Activated CD4-positive, alpha-beta T cell treated with anti-CD3 and anti-CD28 coated beads, Interleukin-2, amount 50 U/mL, for 24 hours (primary cell): ENCODE measurements at regions not wholly inside any gene's neighbourhood (a gene's known extent, or its start where the extent isn't known, plus 50 kb on each side); places are given as distances from the start of the nearest gene placed in this dataset.
"Not testable (repeated sequence)": the region's sequence is repeated elsewhere in the genome, so short reads cannot be mapped to it uniquely, and the experiment has no call there.

Source experiments
- DNase-seq, 2 donors: peaks; one replicate each; pipeline ENCODE4 v3.0.0-alpha.2; 2020; ENCODE audit warnings: low read depth in 1 of 2, low spot score in 1 of 2

DNA sequence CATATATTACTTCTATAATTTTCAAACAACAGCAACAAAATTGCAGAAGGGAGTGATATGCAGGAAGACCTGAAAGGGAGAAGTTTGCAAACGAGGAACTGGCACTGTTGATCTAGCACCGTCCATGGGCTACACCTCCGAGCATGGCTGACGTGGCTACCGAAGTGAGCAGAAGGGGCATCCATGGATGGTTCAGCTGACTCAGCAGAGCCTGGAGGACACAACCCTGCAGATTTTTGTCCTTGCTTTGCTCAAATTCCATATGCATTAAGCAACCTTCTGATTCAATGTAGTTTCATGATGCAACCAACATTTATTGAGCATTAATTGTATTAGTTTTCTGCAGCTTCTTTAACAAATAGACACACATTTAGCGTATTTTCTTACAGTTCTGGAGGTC is 191.2 kb downstream of the C1orf94 start:
- no peak for DNase-seq

DNA sequence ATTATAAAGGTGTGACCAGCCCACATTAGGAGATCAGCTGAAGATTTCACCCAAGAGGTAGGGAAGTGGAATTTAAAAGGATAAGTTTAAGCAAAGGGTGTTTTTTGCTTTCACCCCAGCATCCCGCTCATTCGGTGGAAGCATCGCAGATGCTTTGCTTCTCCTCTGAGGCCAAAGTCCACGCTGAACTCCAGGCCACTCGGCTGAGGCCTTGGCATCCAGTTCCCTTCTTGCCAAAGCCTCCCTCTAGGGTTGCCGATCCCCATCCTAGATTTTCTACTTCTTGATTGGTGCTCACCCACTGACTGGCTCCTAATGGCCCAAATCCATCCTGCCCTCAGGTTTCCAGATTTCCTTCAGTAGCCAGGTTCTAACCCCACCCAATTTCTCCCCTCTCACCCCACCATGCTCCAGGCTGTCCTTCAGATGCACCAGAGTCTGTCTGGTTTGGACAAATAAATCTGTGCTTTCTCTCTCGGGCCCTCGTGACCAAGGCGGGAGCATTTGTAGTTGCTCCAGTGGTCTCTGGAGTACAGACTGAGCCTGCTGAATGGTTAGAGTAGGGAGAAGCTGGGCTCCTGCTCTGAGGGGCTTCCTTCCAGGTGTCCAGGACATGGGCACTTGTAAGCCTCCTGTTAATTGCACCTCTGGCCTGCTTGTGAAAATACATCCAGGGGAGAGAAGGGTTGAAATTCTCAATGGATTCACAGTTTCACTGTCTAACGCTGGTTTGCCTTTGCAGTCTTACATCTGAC is 193.2 kb downstream of the C1orf94 start:
- no peak for DNase-seq

GRCh38 chr1:34370748-34371147 is 194.0 kb downstream of the C1orf94 start:
- no peak for DNase-seq

DNA sequence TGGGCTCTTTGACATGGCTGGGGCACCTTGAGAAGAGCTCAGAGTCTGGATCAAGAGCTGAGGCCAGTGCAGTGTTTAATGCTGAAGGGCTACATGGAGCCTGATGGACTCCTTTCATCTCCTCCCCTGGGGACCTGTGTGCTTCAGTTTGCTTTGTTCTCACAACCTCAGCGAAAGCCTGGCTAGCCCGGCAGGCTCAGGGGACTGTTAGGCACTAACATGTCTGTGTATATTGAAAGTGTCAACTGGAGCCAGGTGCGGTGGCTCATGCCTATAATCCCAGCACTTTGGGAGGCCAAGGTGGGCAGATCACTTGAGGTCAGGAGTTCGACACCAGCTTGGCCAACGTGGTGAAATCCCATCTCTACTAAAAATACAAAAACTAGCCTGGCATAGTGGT is 194.5 kb downstream of the C1orf94 start:
- DNase-seq, result not testable (repeated sequence)

GRCh38 chr1:34371829-34372532 is 195.3 kb downstream of the C1orf94 start:
- DNase-seq, result no peak

GRCh38 chr1:34372891-34373290 is 196.2 kb downstream of the C1orf94 start:
- no peak for DNase-seq

- DNase-seq, result no peak
These were observed 197.2 kb downstream of the C1orf94 start for GRCh38 chr1:34373912-34374311.

- no peak for DNase-seq
These were observed 199.8 kb downstream of the C1orf94 start for GRCh38 chr1:34376531-34376930.

GRCh38 chr1:34378968-34379856 is 202.5 kb downstream of the C1orf94 start:
- DNase-seq, result no peak

GRCh38 chr1:34379911-34380310 is 203.2 kb downstream of the C1orf94 start:
- DNase-seq, result no peak

- DNase-seq, result no peak
These were observed 203.9 kb downstream of the C1orf94 start for GRCh38 chr1:34380526-34381124.

- no peak for DNase-seq
These were observed 213.3 kb downstream of the C1orf94 start for GRCh38 chr1:34389974-34390373.

DNA sequence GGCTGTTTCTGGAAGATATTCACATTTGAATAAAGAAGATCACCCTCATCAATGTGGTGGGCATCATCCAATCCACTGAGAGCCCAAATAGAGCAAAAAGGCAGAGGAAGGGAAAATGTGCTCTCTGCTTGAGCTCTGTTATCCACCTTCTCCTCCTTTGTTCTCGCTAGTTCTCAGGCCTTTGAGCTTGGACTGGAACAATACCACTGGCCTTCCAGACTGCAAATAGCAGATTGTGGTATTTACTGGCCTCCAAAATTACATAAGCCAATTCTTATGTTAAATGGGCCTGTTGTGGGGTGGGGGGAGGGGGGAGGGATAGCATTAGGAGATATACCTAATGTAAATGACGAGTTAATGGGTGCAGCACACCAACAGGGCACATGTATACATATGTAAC is 219.3 kb downstream of the C1orf94 start:
- DNase-seq, result no peak

DNA sequence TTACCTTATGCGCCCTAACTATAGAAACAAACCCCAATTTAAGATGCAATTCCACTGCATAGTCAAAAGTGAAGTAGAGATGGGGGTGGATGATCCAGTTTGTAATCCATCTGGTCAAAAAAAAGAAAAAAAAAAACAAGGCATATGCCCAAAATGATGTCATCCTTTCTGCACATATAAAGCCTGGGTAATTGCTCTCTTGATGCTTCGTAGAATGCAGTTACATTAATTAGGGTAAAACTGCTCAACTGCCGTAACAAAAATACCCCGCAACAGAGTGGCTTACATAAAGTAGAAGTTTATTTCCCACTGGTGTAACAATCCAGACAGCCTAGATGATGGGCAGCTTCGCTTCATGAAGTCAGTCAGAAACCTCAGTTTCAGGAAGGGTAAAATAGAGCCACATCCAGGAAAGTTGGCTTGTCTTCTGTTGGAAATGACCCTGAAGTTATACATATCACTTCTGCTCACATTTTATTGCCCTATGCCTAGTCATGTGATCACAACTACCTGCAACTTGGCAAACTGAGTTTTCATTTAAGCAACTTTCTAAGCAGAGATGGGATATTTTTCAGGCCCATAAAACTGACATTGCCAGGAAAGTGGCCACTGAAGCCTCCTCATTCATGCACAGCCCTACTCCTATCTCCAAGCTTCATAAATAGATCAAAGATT is 221.7 kb downstream of the C1orf94 start:
- no peak for DNase-seq

DNA sequence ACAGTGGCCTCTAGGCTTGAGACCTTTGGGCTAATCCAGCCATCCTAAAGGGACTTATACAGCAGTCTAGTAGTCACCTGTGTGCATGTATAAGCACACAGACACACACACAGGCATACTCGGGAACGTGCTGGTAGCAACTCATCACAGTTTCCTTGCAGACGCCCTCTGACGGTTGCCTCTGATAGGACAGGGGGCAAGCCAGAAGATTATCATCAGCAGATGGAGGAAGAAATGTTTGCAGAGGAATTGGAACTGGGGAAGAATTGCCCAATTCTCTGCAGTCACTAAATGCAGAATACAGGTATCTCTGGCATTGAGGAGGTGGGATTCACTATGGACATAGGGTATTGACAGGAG is 222.2 kb downstream of the C1orf94 start:
- DNase-seq, result no peak

DNA sequence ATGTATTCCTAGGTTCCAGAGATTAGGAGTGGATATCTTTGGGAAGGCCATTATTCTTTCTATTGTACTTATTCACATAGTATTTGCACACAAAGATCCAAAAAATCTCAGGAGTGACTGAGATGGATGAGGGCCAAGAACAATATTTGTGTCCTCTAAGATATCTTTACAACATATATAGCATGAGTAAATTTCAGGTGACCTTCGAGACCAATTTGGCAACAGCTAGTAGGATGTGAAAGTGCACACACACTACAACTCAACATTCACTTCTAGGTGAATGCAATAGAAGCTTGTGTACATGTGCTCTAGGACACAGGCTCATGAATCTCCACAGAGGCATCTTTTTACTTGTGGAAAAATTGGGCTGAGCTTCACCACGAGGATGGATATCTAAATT is 224.0 kb downstream of the C1orf94 start:
- no peak for DNase-seq

DNA sequence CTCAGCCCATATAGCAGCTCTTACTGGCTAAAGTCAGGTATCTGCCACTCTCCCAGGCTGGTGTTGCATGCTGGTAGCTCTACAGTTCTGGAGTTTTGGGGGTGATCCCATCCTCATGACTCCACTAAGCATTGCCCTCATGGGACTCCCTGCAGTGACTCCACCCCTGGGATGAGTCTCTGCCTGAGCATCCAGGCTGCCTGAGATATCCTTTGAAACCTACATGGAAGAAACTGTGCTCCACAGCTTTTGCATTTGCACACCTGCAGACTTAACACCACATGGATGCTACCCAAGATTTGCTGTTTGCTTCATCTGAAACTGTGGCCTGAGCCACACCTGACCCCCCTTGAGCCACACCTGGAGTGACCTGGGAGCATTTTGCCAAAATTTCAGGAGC is 226.4 kb downstream of the C1orf94 start:
- DNase-seq, result no peak

DNA sequence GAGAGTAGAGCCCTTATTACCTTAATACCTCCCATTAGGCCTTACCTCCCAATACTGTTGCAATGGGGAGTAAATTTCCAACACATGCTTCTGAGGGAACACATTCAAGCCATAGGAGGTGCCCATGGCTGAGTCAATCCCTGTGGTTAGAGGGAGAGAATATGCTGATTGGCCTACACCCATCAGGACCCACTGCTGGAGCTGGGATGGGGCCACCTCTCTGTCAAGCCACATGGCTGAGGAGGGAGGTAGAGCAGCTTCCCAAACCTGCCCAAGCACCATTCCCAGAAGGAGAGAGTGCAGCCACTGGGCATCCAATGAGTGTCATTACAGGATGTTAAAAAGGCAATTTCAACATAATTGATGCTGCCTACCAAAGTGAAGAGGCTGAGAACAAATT is 228.1 kb downstream of the C1orf94 start:
- DNase-seq, result no peak

GRCh38 chr1:34405266-34405959 is 228.7 kb downstream of the C1orf94 start:
- DNase-seq, result no peak

DNA sequence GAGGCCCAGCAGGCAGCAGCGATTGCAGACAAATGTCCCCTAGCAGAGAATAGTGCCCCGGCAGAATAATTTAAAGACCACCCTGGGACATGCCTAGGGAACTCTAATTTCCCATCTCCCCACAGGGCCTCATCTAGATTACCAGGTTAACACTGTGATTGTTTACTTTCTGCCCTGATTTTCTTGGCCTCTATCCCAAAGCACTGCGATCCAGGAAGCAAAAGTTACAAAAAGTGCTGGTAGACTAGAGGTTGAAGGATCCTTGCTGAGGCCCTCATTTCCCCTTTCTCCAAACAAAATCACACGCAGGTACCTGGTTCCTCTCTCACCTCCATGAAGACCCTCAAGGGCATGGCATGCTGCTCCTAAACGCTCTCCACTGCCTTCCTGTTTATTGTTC is 229.7 kb downstream of the C1orf94 start:
- no peak for DNase-seq
